Upper lobe of left lung (tissue), 6 donors: ENCODE measurements at regions not wholly inside any gene's neighbourhood (a gene's known extent, or its start where the extent isn't known, plus 50 kb on each side); places are given as distances from the start of the nearest gene placed in this dataset.
A peak's percentile ranks its signal among the peaks of the same experiment; 100 is the strongest.
"Not testable (repeated sequence)": the region's sequence is repeated elsewhere in the genome, so short reads cannot be mapped to it uniquely, and the experiment has no call there.

Experiments used
- ATAC-seq, 2 donors: fragments of 200-7000 bp; cut with Tn5 transposase; one replicate each; pipeline ENCODE4 v1.9.1; 2022; ENCODE audit warnings: mild to moderate bottlenecking in 2 of 2, moderate library complexity in 2 of 2; ENCODE audit not compliant: low FRiP score in 2 of 2
- DNase-seq, 2 donors: peaks; one replicate each; pipeline ENCODE4 v3.0.0-alpha.2; 2019 to 2020
- H3K27ac ChIP-seq, 4 donors: fragments of 200-600 bp; sonication (generic); one replicate each; pipeline ENCODE4 v1.5.1; 2016 to 2019
- H3K27me3 ChIP-seq, 4 donors: fragments of 200-600 bp; sonication (generic); one replicate each; pipeline ENCODE4 v1.5.1; 2017 to 2019
- H3K36me3 ChIP-seq, 4 donors: fragments of 200-600 bp; sonication (generic); one replicate each; pipeline ENCODE4 v1.5.1; 2016 to 2019
- H3K4me1 ChIP-seq, 4 donors: fragments of 200-600 bp; sonication (generic); one replicate each; pipeline ENCODE4 v1.5.1; 2018 to 2019
- H3K4me3 ChIP-seq, 4 donors: fragments of 200-600 bp; sonication (generic); one replicate each; pipeline ENCODE4 v1.5.1; 2017 to 2019; ENCODE audit warnings: mild to moderate bottlenecking in 2 of 4, moderate library complexity in 1 of 4
- H3K9me3 ChIP-seq, 4 donors: fragments of 200-600 bp; sonication (generic); one replicate each; pipeline ENCODE4 v1.5.1; 2018 to 2019
- CTCF ChIP-seq, 6 experiments: fragments of 450-650 bp in 4 of 6; fragments of 200-600 bp in 2 of 6; sonication (generic) in 2 of 6; IDR thresholded peaks; one replicate each; pipeline ENCODE4 v1.5.1; 2016 to 2019; ENCODE audit warnings: antibody characterized with exemption in 6 of 6
- EP300 ChIP-seq, 4 donors: sonication (generic); formaldehyde crosslinking; IDR thresholded peaks; one replicate each; pipeline ENCODE4 v1.5.1; 2017; ENCODE audit warnings: antibody characterized with exemption in 4 of 4, control low read depth in 2 of 4
- POLR2A ChIP-seq, 4 donors: fragments of 450-650 bp; IDR thresholded peaks; one replicate each; pipeline ENCODE4 v1.5.1; 2016 to 2017; ENCODE audit warnings: antibody characterized with exemption in 4 of 4, mild to moderate bottlenecking in 2 of 4
- POLR2AphosphoS5 ChIP-seq, 2 donors: sonication (generic); formaldehyde crosslinking; IDR thresholded peaks; one replicate each; pipeline ENCODE4 v1.5.1; 2017; ENCODE audit warnings: antibody characterized with exemption in 2 of 2
- WGBS, 2 donors: methylation state at CpG; one replicate each; pipeline ENCODE4 v1.1.5; 2017 to 2018; 5-methylcytosine and 5-hydroxymethylcytosine counted together
- donor health status: DM: no; HTN: no; CAD: no; lungs with moderate emphysema.
- donor health status: DM: no; HTN: yes; CAD: no; lungs with severe emphysema.

GRCh38 chr6:90361174-90361573, 64.5 kb upstream of the BACH2 start:
- no peaks in the 10 kb centered on the region for H3K9me3 ChIP-seq
- no peaks in the 10 kb centered on the region for H3K36me3 ChIP-seq
- no peaks in the 10 kb centered on the region for H3K27me3 ChIP-seq
- no peak overlapping the region for H3K27ac ChIP-seq
- DNase-seq (no peak), ATAC-seq (no peak)
- no peak overlapping the region for H3K4me3 ChIP-seq
- no peaks in the 10 kb centered on the region for H3K4me1 ChIP-seq
- 75 to 84% methylated on average over 4 of the region's 4 CpGs for WGBS, 2 donors
- TF ChIP-seq POLR2AphosphoS5 (IDR thresholded peaks at IDR 0.05) (no peak), EP300 (IDR thresholded peaks at IDR 0.05) (no peak), CTCF (IDR thresholded peaks at IDR 0.05) (no peak), POLR2A (IDR thresholded peaks at IDR 0.05) (no peak)

- H3K27me3 ChIP-seq, H3K27ac ChIP-seq, H3K9me3 ChIP-seq, H3K4me1 ChIP-seq, ATAC-seq, H3K4me3 ChIP-seq, H3K36me3 ChIP-seq, DNase-seq: not testable (repeated sequence)
- 90 to 91% methylated on average over 11 of the region's 11 CpGs for WGBS, 2 donors
Observed at GRCh38 chr6:90358036-90358770, 61.6 kb upstream of the BACH2 start.

GRCh38 chr6:90356012-90356421, 59.4 kb upstream of the BACH2 start:
- Histone ChIP-seq H3K4me3 (peak overlapping the region in 1 of 4 donors; percentile 2), H3K36me3 (no peaks in the 10 kb centered on the region), H3K9me3 (no peaks in the 10 kb centered on the region), H3K27ac (no peak overlapping the region), H3K4me1 (no peaks in the 10 kb centered on the region), H3K27me3 (no peaks in the 10 kb centered on the region)
- ATAC-seq (peak in 1 of 2 donors; percentile 45), DNase-seq (no peak)
- TF ChIP-seq CTCF (IDR thresholded peaks at IDR 0.05) (no peak), EP300 (IDR thresholded peaks at IDR 0.05) (no peak), POLR2A (IDR thresholded peaks at IDR 0.05) (no peak), POLR2AphosphoS5 (IDR thresholded peaks at IDR 0.05) (no peak)
- WGBS, 2 donors, result 68% methylated on average over 12 of the region's 12 CpGs

- no peaks in the 10 kb centered on the region for H3K36me3 ChIP-seq
- DNase-seq, result no peak
Observed at GRCh38 chr6:90354961-90355360, 58.3 kb upstream of the BACH2 start.

GRCh38 chr6:90351696-90352095, 55.1 kb upstream of the BACH2 start:
- no peak for TF ChIP-seq POLR2A (IDR thresholded peaks at IDR 0.05)
- TF ChIP-seq POLR2AphosphoS5 (IDR thresholded peaks at IDR 0.05), result no peak
- TF ChIP-seq EP300 (IDR thresholded peaks at IDR 0.05), result no peak
- no peak for TF ChIP-seq CTCF (IDR thresholded peaks at IDR 0.05)
- Histone ChIP-seq H3K4me3 (no peak overlapping the region), H3K4me1 (no peaks in the 10 kb centered on the region), H3K9me3 (no peaks in the 10 kb centered on the region), H3K27ac (no peak overlapping the region), H3K36me3 (no peaks in the 10 kb centered on the region), H3K27me3 (no peaks in the 10 kb centered on the region)
- 36 to 44% methylated on average over 4 of the region's 4 CpGs for WGBS, 2 donors
- ATAC-seq (peak in 1 of 2 donors; percentile 18), DNase-seq (no peak)

More at GRCh38 chr6:90354961-90355360, 58.3 kb upstream of the BACH2 start:
- ATAC-seq, result no peak
- Histone ChIP-seq H3K4me3 (no peak overlapping the region), H3K9me3 (no peaks in the 10 kb centered on the region), H3K4me1 (no peaks in the 10 kb centered on the region), H3K27ac (no peak overlapping the region), H3K27me3 (no peaks in the 10 kb centered on the region)
- TF ChIP-seq EP300 (IDR thresholded peaks at IDR 0.05) (no peak), POLR2AphosphoS5 (IDR thresholded peaks at IDR 0.05) (no peak), CTCF (IDR thresholded peaks at IDR 0.05) (no peak), POLR2A (IDR thresholded peaks at IDR 0.05) (no peak)
